Peyer's patch (tissue), 4 donors: ENCODE measurements at regions not wholly inside any gene's neighbourhood (a gene's known extent, or its start where the extent isn't known, plus 50 kb on each side); places are given as distances from the start of the nearest gene placed in this dataset.

Experiments
- POLR2A ChIP-seq, 2 donors: fragments of 450-650 bp; IDR thresholded peaks; one replicate each; pipeline ENCODE4 v1.5.1; 2017; ENCODE audit warnings: antibody characterized with exemption in 2 of 2, mild to moderate bottlenecking in 2 of 2, moderate library complexity in 2 of 2
- TF ChIP-seq, protein P1 (sequence below), 6 experiments: fragments of 450-650 bp in 4 of 6; fragments of 200-600 bp in 2 of 6; sonication (generic) in 1 of 6; IDR thresholded peaks; one replicate each; pipeline ENCODE4 v1.5.1; 2017 to 2019; ENCODE audit warnings: antibody characterized with exemption in 6 of 6, mild to moderate bottlenecking in 3 of 6, moderate library complexity in 1 of 6

DNA sequence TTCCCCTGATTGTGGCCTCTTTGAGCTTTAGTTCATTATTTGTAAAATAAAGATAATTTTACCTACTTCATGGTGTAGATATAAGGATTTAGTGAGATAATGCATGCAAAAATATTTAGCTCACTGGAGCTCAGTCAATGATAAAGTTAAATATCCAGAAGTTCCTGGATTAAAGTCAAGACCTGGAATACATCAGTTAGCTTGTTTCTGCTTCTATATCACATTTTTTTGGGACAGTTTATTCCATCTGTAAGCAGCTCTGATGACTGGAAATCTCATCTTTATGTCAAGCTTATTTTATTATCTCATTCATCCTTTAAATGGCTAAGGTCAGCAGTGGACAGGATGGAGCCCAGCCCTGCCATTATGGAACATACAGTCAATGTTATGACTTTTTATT is 152.0 kb downstream of the EVA1A start:
- TF ChIP-seq, protein P1, sequence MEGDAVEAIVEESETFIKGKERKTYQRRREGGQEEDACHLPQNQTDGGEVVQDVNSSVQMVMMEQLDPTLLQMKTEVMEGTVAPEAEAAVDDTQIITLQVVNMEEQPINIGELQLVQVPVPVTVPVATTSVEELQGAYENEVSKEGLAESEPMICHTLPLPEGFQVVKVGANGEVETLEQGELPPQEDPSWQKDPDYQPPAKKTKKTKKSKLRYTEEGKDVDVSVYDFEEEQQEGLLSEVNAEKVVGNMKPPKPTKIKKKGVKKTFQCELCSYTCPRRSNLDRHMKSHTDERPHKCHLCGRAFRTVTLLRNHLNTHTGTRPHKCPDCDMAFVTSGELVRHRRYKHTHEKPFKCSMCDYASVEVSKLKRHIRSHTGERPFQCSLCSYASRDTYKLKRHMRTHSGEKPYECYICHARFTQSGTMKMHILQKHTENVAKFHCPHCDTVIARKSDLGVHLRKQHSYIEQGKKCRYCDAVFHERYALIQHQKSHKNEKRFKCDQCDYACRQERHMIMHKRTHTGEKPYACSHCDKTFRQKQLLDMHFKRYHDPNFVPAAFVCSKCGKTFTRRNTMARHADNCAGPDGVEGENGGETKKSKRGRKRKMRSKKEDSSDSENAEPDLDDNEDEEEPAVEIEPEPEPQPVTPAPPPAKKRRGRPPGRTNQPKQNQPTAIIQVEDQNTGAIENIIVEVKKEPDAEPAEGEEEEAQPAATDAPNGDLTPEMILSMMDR (IDR thresholded peaks at IDR 0.05): no peak
- TF ChIP-seq POLR2A (IDR thresholded peaks at IDR 0.05): no peak
